ENCODE measurements at regions not wholly inside any gene's neighbourhood (a gene's known extent, or its start where the extent isn't known, plus 50 kb on each side); places are given as distances from the start of the nearest gene placed in this dataset.

- no peak for DNase-seq
- Mint-ChIP-seq H3K9me3 (no peaks in the 10 kb centered on the region), H3K36me3 (ENCODE audit: low read depth) (no peaks in the 10 kb centered on the region), H3K27ac (no peak overlapping the region), H3K27me3 (no peaks in the 10 kb centered on the region), H3K4me1 (no peaks in the 10 kb centered on the region), H3K4me3 (no peak overlapping the region)
- intact Hi-C loops (cut with micrococcal nuclease), result no loop called here
Measured at GRCh38 chr16:59440502-59440901, 706.4 kb upstream of the GOT2 start.

- intact Hi-C loops (cut with micrococcal nuclease), result no loop called here
- no peaks in the 10 kb centered on the region for H3K9me3 Mint-ChIP-seq
- DNase-seq, result no peak
- H3K36me3 Mint-ChIP-seq (ENCODE audit: low read depth), result no peaks in the 10 kb centered on the region
- H3K27ac Mint-ChIP-seq, result no peak overlapping the region
- no peak overlapping the region for H3K4me3 Mint-ChIP-seq
- no peaks in the 10 kb centered on the region for H3K27me3 Mint-ChIP-seq
- no peaks in the 10 kb centered on the region for H3K4me1 Mint-ChIP-seq
Measured at GRCh38 chr16:59432896-59433295, 698.8 kb upstream of the GOT2 start.

- no peaks in the 10 kb centered on the region for H3K4me1 Mint-ChIP-seq
- intact Hi-C loops (cut with micrococcal nuclease), result no loop called here
- H3K27ac Mint-ChIP-seq, result no peak overlapping the region
- no peaks in the 10 kb centered on the region for H3K36me3 Mint-ChIP-seq (ENCODE audit: low read depth)
- H3K27me3 Mint-ChIP-seq, result no peaks in the 10 kb centered on the region
- no peaks in the 10 kb centered on the region for H3K9me3 Mint-ChIP-seq
- H3K4me3 Mint-ChIP-seq, result no peak overlapping the region
- no peak for DNase-seq
Measured at GRCh38 chr16:59432276-59432675, 698.2 kb upstream of the GOT2 start.

GRCh38 chr16:59424714-59425273 lies 690.7 kb upstream of the GOT2 start:
- DNase-seq, result no peak
- no peaks in the 10 kb centered on the region for H3K27me3 Mint-ChIP-seq
- no peaks in the 10 kb centered on the region for H3K36me3 Mint-ChIP-seq (ENCODE audit: low read depth)
- intact Hi-C loops (cut with micrococcal nuclease), result no loop called here
- no peaks in the 10 kb centered on the region for H3K9me3 Mint-ChIP-seq
- H3K27ac Mint-ChIP-seq, result no peak overlapping the region
- no peaks in the 10 kb centered on the region for H3K4me1 Mint-ChIP-seq
- no peak overlapping the region for H3K4me3 Mint-ChIP-seq

DNA sequence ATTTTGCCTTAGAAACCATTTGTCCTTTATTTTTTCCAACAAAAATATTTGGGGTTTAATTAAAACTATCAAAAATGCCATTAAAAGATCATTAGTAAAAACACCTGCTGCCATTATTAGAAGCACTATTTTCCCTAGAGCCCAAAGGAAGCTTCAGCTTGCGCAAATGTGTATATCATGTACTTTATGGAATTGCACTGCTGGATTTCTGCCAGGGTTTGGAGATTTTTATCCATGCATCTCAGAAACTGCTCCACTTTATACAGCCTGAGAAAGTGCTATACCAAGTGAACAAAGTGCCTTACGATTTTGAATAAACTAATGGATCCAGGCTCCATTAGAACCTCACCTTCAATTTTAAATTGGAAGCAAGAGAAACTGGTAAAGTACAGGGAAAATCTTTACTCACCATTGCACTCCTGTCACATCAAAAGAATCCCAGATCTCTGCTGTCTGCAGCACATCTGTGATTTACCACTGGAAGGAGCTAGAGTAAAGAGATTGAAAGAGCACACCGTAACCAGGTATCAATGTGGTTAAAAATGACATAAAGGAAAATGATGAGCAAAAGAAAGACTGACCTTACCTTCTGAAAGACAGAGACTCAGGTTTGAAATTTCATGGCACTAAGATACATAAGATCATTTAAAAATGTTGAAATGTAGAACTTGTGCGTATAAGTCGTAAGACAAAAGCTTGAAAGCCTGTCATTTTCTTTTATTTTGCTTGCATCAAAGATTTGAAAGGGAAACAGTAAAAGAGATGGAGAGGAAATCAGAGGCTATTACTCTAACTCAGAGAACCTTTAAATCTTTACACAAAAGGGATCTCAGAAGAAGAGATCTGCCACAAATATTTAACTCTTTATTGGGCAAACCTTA lies 678.1 kb upstream of the GOT2 start:
- Mint-ChIP-seq H3K27me3 (no peaks in the 10 kb centered on the region), H3K36me3 (ENCODE audit: low read depth) (no peaks in the 10 kb centered on the region), H3K27ac (no peak overlapping the region), H3K4me1 (no peaks in the 10 kb centered on the region), H3K9me3 (no peaks in the 10 kb centered on the region), H3K4me3 (no peak overlapping the region)
- DNase-seq, result no peak
- intact Hi-C loops (cut with micrococcal nuclease), result no loop called here

GRCh38 chr16:59410451-59410850 lies 676.3 kb upstream of the GOT2 start:
- Mint-ChIP-seq H3K27ac (no peak overlapping the region), H3K4me3 (no peak overlapping the region), H3K9me3 (no peaks in the 10 kb centered on the region), H3K4me1 (no peaks in the 10 kb centered on the region), H3K36me3 (ENCODE audit: low read depth) (no peaks in the 10 kb centered on the region), H3K27me3 (no peaks in the 10 kb centered on the region)
- intact Hi-C loops (cut with micrococcal nuclease), result no loop called here
- DNase-seq, result no peak

- intact Hi-C loops (cut with micrococcal nuclease), result no loop called here
- no peaks in the 10 kb centered on the region for H3K36me3 Mint-ChIP-seq (ENCODE audit: low read depth)
- H3K4me3 Mint-ChIP-seq, result no peak overlapping the region
- H3K27me3 Mint-ChIP-seq, result no peaks in the 10 kb centered on the region
- H3K9me3 Mint-ChIP-seq, result no peaks in the 10 kb centered on the region
- DNase-seq, result no peak
- no peaks in the 10 kb centered on the region for H3K4me1 Mint-ChIP-seq
- H3K27ac Mint-ChIP-seq, result no peak overlapping the region
Measured at GRCh38 chr16:59405802-59406201, 671.7 kb upstream of the GOT2 start.

- Mint-ChIP-seq H3K9me3 (no peaks in the 10 kb centered on the region), H3K27me3 (no peaks in the 10 kb centered on the region), H3K4me1 (no peaks in the 10 kb centered on the region), H3K27ac (no peak overlapping the region), H3K36me3 (ENCODE audit: low read depth) (no peaks in the 10 kb centered on the region), H3K4me3 (no peak overlapping the region)
- intact Hi-C loops (cut with micrococcal nuclease), result no loop called here
- no peak for DNase-seq
Measured at GRCh38 chr16:59404509-59404908, 670.4 kb upstream of the GOT2 start.

DNA sequence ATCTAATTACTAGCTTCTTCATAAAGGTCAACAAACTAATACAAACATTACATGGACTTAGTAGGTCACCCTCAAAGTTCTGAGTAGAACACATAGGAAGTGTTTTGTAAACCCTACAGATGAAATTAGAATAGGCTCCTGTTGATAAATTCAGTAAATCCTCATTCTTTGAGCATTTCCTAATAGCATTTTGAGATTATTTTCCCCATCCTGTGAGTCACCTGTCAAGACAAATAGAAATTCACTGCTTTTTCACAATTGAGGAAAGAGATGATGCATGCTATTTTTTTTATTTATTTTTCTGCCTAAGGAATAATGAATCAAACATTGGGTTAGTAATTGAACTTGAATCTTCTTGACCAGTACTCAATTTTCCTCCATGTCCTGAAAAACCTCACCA lies 666.7 kb upstream of the GOT2 start:
- intact Hi-C loops (cut with micrococcal nuclease), result no loop called here
- H3K27ac Mint-ChIP-seq, result no peak overlapping the region
- H3K4me3 Mint-ChIP-seq, result no peak overlapping the region
- no peaks in the 10 kb centered on the region for H3K36me3 Mint-ChIP-seq (ENCODE audit: low read depth)
- no peak for DNase-seq
- no peaks in the 10 kb centered on the region for H3K27me3 Mint-ChIP-seq
- H3K9me3 Mint-ChIP-seq, result no peaks in the 10 kb centered on the region
- H3K4me1 Mint-ChIP-seq, result no peaks in the 10 kb centered on the region

GRCh38 chr16:59397638-59398037 lies 663.5 kb upstream of the GOT2 start:
- Mint-ChIP-seq H3K27ac (no peak overlapping the region), H3K27me3 (no peaks in the 10 kb centered on the region), H3K4me3 (no peak overlapping the region), H3K9me3 (no peaks in the 10 kb centered on the region), H3K4me1 (no peaks in the 10 kb centered on the region), H3K36me3 (ENCODE audit: low read depth) (no peaks in the 10 kb centered on the region)
- intact Hi-C loops (cut with micrococcal nuclease), result no loop called here
- no peak for DNase-seq

DNA sequence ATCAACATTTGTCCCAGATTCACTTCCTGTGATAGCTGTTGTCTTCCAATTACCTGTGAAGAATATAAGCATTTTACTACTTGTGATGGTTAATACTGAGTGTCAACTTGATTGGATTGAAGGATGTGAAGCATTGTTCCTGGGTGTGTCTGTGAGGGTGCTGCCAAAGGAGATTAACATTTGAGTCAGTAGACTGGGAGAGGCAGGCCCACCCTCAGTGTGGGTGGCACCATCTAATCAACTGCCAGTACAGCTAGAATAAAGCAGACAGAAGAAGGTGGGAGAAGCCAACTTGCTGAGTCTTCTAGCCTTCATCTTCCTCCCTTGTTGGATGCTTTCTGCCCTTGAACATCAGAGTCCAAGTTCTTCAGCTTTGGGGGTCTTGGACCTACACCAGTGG lies 660.4 kb upstream of the GOT2 start:
- intact Hi-C loops (cut with micrococcal nuclease), result no loop called here
- Mint-ChIP-seq H3K4me1 (no peaks in the 10 kb centered on the region), H3K9me3 (no peaks in the 10 kb centered on the region), H3K36me3 (ENCODE audit: low read depth) (no peaks in the 10 kb centered on the region), H3K4me3 (no peak overlapping the region), H3K27ac (no peak overlapping the region), H3K27me3 (no peaks in the 10 kb centered on the region)
- DNase-seq, result no peak

- H3K27me3 Mint-ChIP-seq, result no peaks in the 10 kb centered on the region
- H3K4me3 Mint-ChIP-seq, result no peak overlapping the region
- H3K27ac Mint-ChIP-seq, result no peak overlapping the region
- no peaks in the 10 kb centered on the region for H3K36me3 Mint-ChIP-seq (ENCODE audit: low read depth)
- H3K4me1 Mint-ChIP-seq, result no peaks in the 10 kb centered on the region
- no peak for DNase-seq
- intact Hi-C loops (cut with micrococcal nuclease), result no loop called here
- no peaks in the 10 kb centered on the region for H3K9me3 Mint-ChIP-seq
Measured at GRCh38 chr16:59392911-59393310, 658.8 kb upstream of the GOT2 start.

DNA sequence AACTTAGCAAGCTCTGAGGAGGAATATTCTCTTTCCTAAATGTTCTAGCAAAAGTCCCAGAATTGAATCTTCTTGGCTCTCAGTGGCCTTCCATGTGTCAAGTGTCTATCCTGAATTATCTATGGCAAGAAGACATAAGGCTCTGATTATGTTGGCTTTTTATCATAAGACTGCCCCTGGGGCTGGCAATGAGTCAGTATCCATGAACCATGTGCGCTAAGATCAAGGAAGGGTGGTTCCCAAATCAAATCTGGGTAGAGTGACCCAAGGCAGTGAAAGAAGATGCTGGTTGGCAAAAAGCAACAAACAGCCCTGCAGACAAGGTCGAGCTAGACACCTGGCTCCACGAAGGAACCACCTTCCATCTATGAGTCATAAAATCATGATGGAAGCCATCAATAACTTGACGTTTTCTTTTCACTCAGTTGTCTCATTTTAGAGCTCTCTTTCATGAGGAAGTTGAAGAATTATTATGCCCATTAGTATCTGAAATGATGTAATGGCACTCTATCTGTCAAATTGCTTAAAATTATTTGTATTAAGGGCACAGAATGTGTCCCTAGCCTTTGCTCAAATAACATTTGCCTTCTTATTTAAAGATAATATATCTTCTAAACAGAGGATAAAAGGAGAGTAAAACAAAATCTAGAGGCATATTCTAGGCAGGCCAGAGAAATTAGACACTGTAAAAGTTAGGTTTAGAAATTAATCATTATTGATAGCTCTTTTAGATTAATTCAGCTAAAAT lies 657.7 kb upstream of the GOT2 start:
- Mint-ChIP-seq H3K4me1 (no peaks in the 10 kb centered on the region), H3K27me3 (no peaks in the 10 kb centered on the region), H3K4me3 (no peak overlapping the region), H3K27ac (no peak overlapping the region), H3K36me3 (ENCODE audit: low read depth) (no peaks in the 10 kb centered on the region), H3K9me3 (no peaks in the 10 kb centered on the region)
- intact Hi-C loops (cut with micrococcal nuclease), result no loop called here
- no peak for DNase-seq

DNA sequence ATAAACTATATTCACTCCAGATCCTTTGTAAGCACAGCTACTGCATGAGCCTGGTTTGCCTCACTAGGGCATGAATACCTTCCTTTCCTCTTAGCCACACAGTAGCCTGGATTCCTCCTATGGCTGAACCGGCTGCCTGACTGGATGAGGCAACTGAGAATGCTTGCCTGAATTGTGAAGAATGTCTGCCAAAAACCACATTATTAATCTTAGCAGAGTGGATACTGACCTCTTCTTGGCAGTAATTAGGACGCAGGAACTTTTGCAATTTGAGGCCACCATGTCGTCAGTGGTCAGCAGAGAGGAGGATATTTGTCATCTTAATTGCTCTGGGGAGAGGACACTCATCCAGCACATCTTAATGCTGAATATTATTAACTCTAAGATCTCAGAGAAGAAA lies 651.8 kb upstream of the GOT2 start:
- no peak overlapping the region for H3K27ac Mint-ChIP-seq
- H3K9me3 Mint-ChIP-seq, result no peaks in the 10 kb centered on the region
- no peaks in the 10 kb centered on the region for H3K36me3 Mint-ChIP-seq (ENCODE audit: low read depth)
- no peaks in the 10 kb centered on the region for H3K27me3 Mint-ChIP-seq
- intact Hi-C loops (cut with micrococcal nuclease), result no loop called here
- no peaks in the 10 kb centered on the region for H3K4me1 Mint-ChIP-seq
- no peak overlapping the region for H3K4me3 Mint-ChIP-seq
- DNase-seq, result no peak
